Esophagus squamous epithelium (tissue), 5 donors: ENCODE measurements at regions not wholly inside any gene's neighbourhood (a gene's known extent, or its start where the extent isn't known, plus 50 kb on each side); places are given as distances from the start of the nearest gene placed in this dataset.
A peak's percentile ranks its signal among the peaks of the same experiment; 100 is the strongest.

Source experiments
- DNase-seq: peaks from one replicate; lab custom pipeline; 2025; lab: John Stamatoyannopoulos, UW
- H3K27ac ChIP-seq, 4 donors: fragments of 200-600 bp; sonication (generic); one replicate each; pipeline ENCODE4 v1.5.1; 2016 to 2019; ENCODE audit warnings: mild to moderate bottlenecking in 1 of 4
- H3K27me3 ChIP-seq, 4 donors: fragments of 200-600 bp; sonication (generic); 1 replicate in 3 of 4; 2 replicates in 1 of 4; pipeline versions ENCODE4 v1.5.1 to v1.6.0; 2017 to 2021; ENCODE audit warnings: antibody characterized with exemption in 1 of 4
- H3K36me3 ChIP-seq, 3 donors: fragments of 200-600 bp; sonication (generic); one replicate each; pipeline ENCODE4 v1.5.1; 2016 to 2019
- H3K4me1 ChIP-seq, 3 donors: fragments of 200-600 bp; sonication (generic); one replicate each; pipeline ENCODE4 v1.5.1; 2017 to 2019
- H3K4me3 ChIP-seq, 4 donors: fragments of 200-600 bp; sonication (generic); 1 replicate in 3 of 4; 2 replicates in 1 of 4; pipeline ENCODE4 v1.5.1; 2016 to 2019; ENCODE audit warnings: mild to moderate bottlenecking in 2 of 4, moderate library complexity in 1 of 4
- H3K9me3 ChIP-seq, 3 donors: fragments of 200-600 bp; sonication (generic); one replicate each; pipeline ENCODE4 v1.5.1; 2016 to 2019
- POLR2A ChIP-seq, 4 donors: fragments of 450-650 bp; IDR thresholded peaks; one replicate each; pipeline ENCODE4 v1.6.1; 2017; ENCODE audit warnings: antibody characterized with exemption in 4 of 4, mild to moderate bottlenecking in 4 of 4, moderate library complexity in 3 of 4
- WGBS, 2 donors: methylation state at CpG; one replicate each; pipeline ENCODE4 v1.1.5; 2018; 5-methylcytosine and 5-hydroxymethylcytosine counted together
- intact Hi-C: fragments of 100-400 bp; cut with DNase I; formaldehyde crosslinking; loops from one replicate; pipeline ENCODE4 v1.15.0; 2022
- TF ChIP-seq, protein P1 (sequence below), 6 experiments: fragments of 450-650 bp in 4 of 6; fragments of 200-600 bp in 2 of 6; sonication (generic) in 2 of 6; IDR thresholded peaks; one replicate each; pipeline ENCODE4 v1.5.1; 2016 to 2019; ENCODE audit warnings: antibody characterized with exemption in 6 of 6, mild to moderate bottlenecking in 4 of 6, moderate library complexity in 4 of 6
- donor health status: DM: yes; HTN: yes; CAD: no.

DNA sequence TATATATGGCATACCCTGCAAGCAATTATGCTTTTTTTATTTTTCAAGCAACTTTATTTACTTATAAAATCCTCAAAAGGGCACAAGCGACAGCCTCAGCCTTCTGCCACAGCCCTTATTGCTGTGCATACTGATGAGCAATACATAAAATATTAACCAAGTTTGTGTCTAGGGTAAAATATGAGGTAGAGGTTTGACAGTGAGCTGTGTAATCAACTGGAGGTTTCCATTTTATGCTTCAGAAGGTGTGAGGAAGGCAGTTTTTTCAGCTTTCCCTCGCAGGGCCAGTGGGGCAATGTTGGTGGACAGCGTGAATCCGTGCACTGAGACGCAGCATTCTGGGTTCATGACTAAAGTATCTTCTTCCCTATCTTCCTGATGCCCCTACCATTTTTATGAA lies 310.4 kb downstream of the IRS2 start:
- H3K9me3 ChIP-seq: no peaks in the 10 kb centered on the region
- H3K27me3 ChIP-seq: no peaks in the 10 kb centered on the region
- 89 to 91% methylated on average over 5 of the region's 5 CpGs for WGBS, 2 donors
- DNase-seq: no peak
- H3K36me3 ChIP-seq: no peaks in the 10 kb centered on the region
- no peak overlapping the region for H3K4me3 ChIP-seq
- intact Hi-C loops: no loop called here
- H3K4me1 ChIP-seq: no peaks in the 10 kb centered on the region
- no peak overlapping the region for H3K27ac ChIP-seq
- TF ChIP-seq POLR2A (IDR thresholded peaks at IDR 0.05): no peak
- TF ChIP-seq, protein P1, sequence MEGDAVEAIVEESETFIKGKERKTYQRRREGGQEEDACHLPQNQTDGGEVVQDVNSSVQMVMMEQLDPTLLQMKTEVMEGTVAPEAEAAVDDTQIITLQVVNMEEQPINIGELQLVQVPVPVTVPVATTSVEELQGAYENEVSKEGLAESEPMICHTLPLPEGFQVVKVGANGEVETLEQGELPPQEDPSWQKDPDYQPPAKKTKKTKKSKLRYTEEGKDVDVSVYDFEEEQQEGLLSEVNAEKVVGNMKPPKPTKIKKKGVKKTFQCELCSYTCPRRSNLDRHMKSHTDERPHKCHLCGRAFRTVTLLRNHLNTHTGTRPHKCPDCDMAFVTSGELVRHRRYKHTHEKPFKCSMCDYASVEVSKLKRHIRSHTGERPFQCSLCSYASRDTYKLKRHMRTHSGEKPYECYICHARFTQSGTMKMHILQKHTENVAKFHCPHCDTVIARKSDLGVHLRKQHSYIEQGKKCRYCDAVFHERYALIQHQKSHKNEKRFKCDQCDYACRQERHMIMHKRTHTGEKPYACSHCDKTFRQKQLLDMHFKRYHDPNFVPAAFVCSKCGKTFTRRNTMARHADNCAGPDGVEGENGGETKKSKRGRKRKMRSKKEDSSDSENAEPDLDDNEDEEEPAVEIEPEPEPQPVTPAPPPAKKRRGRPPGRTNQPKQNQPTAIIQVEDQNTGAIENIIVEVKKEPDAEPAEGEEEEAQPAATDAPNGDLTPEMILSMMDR (IDR thresholded peaks at IDR 0.05): no peak

GRCh38 chr13:109468123-109468522 lies 318.3 kb downstream of the IRS2 start:
- Histone ChIP-seq H3K4me3 (no peak overlapping the region), H3K9me3 (no peaks in the 10 kb centered on the region), H3K4me1 (no peaks in the 10 kb centered on the region), H3K36me3 (no peaks in the 10 kb centered on the region), H3K27me3 (no peaks in the 10 kb centered on the region), H3K27ac (no peak overlapping the region)
- DNase-seq: no peak
- intact Hi-C loops: no loop called here
- no peak for TF ChIP-seq POLR2A (IDR thresholded peaks at IDR 0.05)
- TF ChIP-seq, protein P1 (IDR thresholded peaks at IDR 0.05): no peak
- WGBS, 2 donors: 47 to 59% methylated on average over 5 of the region's 5 CpGs

- TF ChIP-seq, protein P1 (IDR thresholded peaks at IDR 0.05): no peak
- TF ChIP-seq POLR2A (IDR thresholded peaks at IDR 0.05): no peak
- intact Hi-C loops: no loop called here
- no peaks in the 10 kb centered on the region for H3K4me1 ChIP-seq
- H3K27ac ChIP-seq: no peak overlapping the region
- no peak overlapping the region for H3K4me3 ChIP-seq
- no peaks in the 10 kb centered on the region for H3K36me3 ChIP-seq
- no peak for DNase-seq
- 37 to 77% methylated on average over 2 of the region's 2 CpGs for WGBS, 2 donors
- H3K9me3 ChIP-seq: no peaks in the 10 kb centered on the region
- no peaks in the 10 kb centered on the region for H3K27me3 ChIP-seq
Measured at GRCh38 chr13:109465148-109465547, 321.2 kb downstream of the IRS2 start.

DNA sequence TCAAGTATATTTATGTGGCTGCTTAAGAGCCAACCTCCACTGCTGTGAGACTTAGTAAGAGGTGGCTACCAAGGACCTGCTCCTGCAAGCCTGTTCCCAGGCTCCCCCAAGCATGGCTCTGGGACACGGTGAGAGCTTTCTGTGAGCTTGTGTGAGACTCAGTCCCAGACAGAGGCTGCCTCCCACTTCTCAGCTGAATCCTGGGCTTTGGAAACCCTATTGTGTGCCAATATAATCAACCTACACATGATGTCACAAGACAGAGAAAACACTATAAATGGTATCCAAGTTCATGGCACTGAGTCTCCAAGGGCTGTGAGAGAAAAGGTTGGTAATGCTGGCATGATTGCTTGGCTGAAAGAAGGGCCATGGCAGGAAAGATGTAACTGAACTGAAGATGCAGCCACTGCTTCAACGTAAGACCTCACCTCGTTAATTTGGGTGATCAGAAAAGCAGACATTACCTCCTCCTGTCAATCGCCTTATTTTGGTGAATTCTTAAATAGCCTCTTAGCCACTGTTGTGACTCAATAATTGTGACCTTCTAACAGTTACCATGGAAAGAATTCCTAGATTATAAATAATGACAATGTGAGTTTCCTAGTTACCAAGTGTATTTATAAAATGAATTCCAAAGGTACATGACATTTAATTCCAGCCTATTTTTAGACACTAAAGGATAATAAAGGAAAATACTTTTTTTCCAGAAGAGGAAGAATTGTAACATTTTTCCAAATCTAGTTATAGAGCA lies 332.0 kb downstream of the IRS2 start:
- intact Hi-C loops: no loop called here
- WGBS, 2 donors: 43 to 80% methylated on average over 4 of the region's 4 CpGs
- no peak overlapping the region for H3K4me3 ChIP-seq
- H3K27ac ChIP-seq: peak overlapping the region in 2 of 4 donors; percentile 25 to 49
- H3K9me3 ChIP-seq: no peaks in the 10 kb centered on the region
- H3K4me1 ChIP-seq: no peaks in the 10 kb centered on the region
- TF ChIP-seq, protein P1 (IDR thresholded peaks at IDR 0.05): no peak
- no peak for TF ChIP-seq POLR2A (IDR thresholded peaks at IDR 0.05)
- no peaks in the 10 kb centered on the region for H3K36me3 ChIP-seq
- DNase-seq: no peak
- H3K27me3 ChIP-seq: no peaks in the 10 kb centered on the region

DNA sequence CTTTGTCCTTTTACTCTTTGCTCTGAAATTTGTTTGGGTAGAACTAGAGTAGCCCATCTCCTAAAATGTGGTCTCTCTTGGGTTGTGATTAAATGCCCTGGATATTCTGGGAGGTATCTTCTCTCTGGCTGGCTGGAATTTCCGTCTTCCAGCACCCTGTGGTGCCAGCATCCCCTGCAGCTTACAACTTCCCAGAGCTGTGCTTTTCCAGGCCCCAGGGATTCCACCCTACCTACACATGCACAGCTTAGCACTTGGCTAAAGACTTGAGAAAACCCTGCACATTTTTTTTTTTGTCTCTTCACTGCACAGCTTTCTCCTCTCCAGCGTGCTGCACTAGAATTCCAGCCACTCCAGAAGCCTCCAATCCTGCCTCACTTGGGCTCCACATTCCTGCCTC lies 334.7 kb downstream of the IRS2 start:
- TF ChIP-seq POLR2A (IDR thresholded peaks at IDR 0.05): no peak
- TF ChIP-seq, protein P1 (IDR thresholded peaks at IDR 0.05): no peak
- H3K4me1 ChIP-seq: no peaks in the 10 kb centered on the region
- H3K27me3 ChIP-seq: no peaks in the 10 kb centered on the region
- H3K27ac ChIP-seq: no peak overlapping the region
- intact Hi-C loops: no loop called here
- 65 to 89% methylated on average over 2 of the region's 2 CpGs for WGBS, 2 donors
- H3K4me3 ChIP-seq: no peak overlapping the region
- H3K9me3 ChIP-seq: no peaks in the 10 kb centered on the region
- no peaks in the 10 kb centered on the region for H3K36me3 ChIP-seq
- DNase-seq: no peak
